Neural cell (in vitro differentiated cells): ENCODE measurements at regions not wholly inside any gene's neighbourhood (a gene's known extent, or its start where the extent isn't known, plus 50 kb on each side); places are given as distances from the start of the nearest gene placed in this dataset.

Experiments used
- H2AFZ ChIP-seq: fragments of 200-600, 300-800 bp; sonication (generic), shearing (Covaris generic); 2 replicates; pipeline ENCODE4 v1.6.0; 2014; ENCODE audit warnings: low read depth, mild to moderate bottlenecking, antibody characterized with exemption, low read length, moderate library complexity
- H3F3A ChIP-seq: fragments of 200-600 bp; shearing (Covaris generic); 2 replicates; pipeline ENCODE4 v1.6.1; 2016; ENCODE audit warnings: mild to moderate bottlenecking, moderate library complexity, mixed read lengths, antibody characterized with exemption, low read length; ENCODE audit not compliant: insufficient read depth, poor library complexity, severe bottlenecking
- H3K27ac ChIP-seq: fragments of 200-600, 300-800 bp; sonication (generic), shearing (Covaris generic); 2 replicates; pipeline ENCODE4 v1.5.1; 2014; ENCODE audit warnings: mild to moderate bottlenecking, low read length, moderate library complexity
- H3K27me3 ChIP-seq: fragments of 300-800, 200-600 bp; sonication (generic), shearing (Covaris generic); 2 replicates; pipeline ENCODE4 v1.6.0; 2014; ENCODE audit warnings: mild to moderate bottlenecking, low read depth, low read length, moderate library complexity; ENCODE audit not compliant: insufficient read depth
- H3K36me3 ChIP-seq: fragments of 300-800, 200-600 bp; sonication (generic), shearing (Covaris generic); 2 replicates; pipeline ENCODE4 v1.5.1; 2014; ENCODE audit warnings: mild to moderate bottlenecking, antibody characterized with exemption, low read length, moderate library complexity; ENCODE audit not compliant: insufficient read depth
- H3K4me2 ChIP-seq: fragments of 300-800, 200-600 bp; sonication (generic), shearing (Covaris generic); 2 replicates; pipeline ENCODE4 v1.6.0; 2014; ENCODE audit warnings: mild to moderate bottlenecking, low read length
- H3K4me3 ChIP-seq: fragments of 300-800, 200-600 bp; sonication (generic), shearing (Covaris generic); 2 replicates; pipeline ENCODE4 v1.5.1; 2014; ENCODE audit warnings: mild to moderate bottlenecking, low read length, moderate library complexity
- H3K79me2 ChIP-seq: fragments of 200-600 bp; shearing (Covaris generic); replicated peaks from 2 replicates; pipeline ENCODE4 v1.6.0; 2014; ENCODE audit warnings: mild to moderate bottlenecking, low read length, moderate library complexity; ENCODE audit not compliant: insufficient read depth
- H3K9ac ChIP-seq: fragments of 300-800, 200-600 bp; sonication (generic), shearing (Covaris generic); 2 replicates; pipeline ENCODE4 v1.6.1; 2016; ENCODE audit warnings: mild to moderate bottlenecking, low read length, mixed read lengths
- H3K9me2 ChIP-seq: fragments of 200-600 bp; shearing (Covaris generic); 2 replicates; pipeline ENCODE4 v1.6.1; 2016; ENCODE audit warnings: mild to moderate bottlenecking, low read length, mixed read lengths; ENCODE audit not compliant: insufficient read depth
- H3K9me3 ChIP-seq: fragments of 200-600, 300-800 bp; sonication (generic), shearing (Covaris generic); 2 replicates; pipeline ENCODE4 v1.6.1; 2016; ENCODE audit warnings: mild to moderate bottlenecking, mixed run types, low read length, moderate library complexity, mixed read lengths
- H4K20me1 ChIP-seq: fragments of 200-600 bp; shearing (Covaris generic); 2 replicates; pipeline ENCODE4 v1.6.1; 2016; ENCODE audit warnings: mild to moderate bottlenecking, mixed run types; ENCODE audit not compliant: insufficient read depth
- CTCF ChIP-seq: fragments of 450-650 bp; IDR thresholded peaks from 2 replicates; pipeline ENCODE4 v1.5.1; 2014; ENCODE audit warnings: antibody characterized with exemption, mild to moderate bottlenecking, moderate library complexity; ENCODE audit not compliant: poor library complexity, severe bottlenecking
- EP300 ChIP-seq: fragments of 450-650 bp; conservative IDR thresholded peaks from 2 replicates; pipeline ENCODE4 v1.6.1; 2014; ENCODE audit warnings: antibody characterized with exemption, mild to moderate bottlenecking, moderate library complexity; ENCODE audit not compliant: poor library complexity, severe bottlenecking
- EZH2 ChIP-seq: fragments of 200-600, 300-800 bp; shearing (Covaris generic), sonication (generic); IDR thresholded peaks from 2 replicates; pipeline ENCODE4 v1.6.1; 2014; ENCODE audit warnings: antibody characterized with exemption, low read length, borderline replicate concordance, mild to moderate bottlenecking; ENCODE audit not compliant: insufficient read depth, poor library complexity, severe bottlenecking
- MXI1 ChIP-seq: fragments of 450-650 bp; conservative IDR thresholded peaks from 2 replicates; pipeline ENCODE4 v1.6.1; 2014; ENCODE audit warnings: antibody characterized with exemption, mild to moderate bottlenecking; ENCODE audit not compliant: poor library complexity, severe bottlenecking
- POLR2AphosphoS5 ChIP-seq: IDR thresholded peaks from 2 replicates; pipeline ENCODE4 v1.6.1; 2012
- RAD21 ChIP-seq: fragments of 450-650 bp; conservative IDR thresholded peaks from 2 replicates; pipeline ENCODE4 v1.6.1; 2014; ENCODE audit warnings: antibody characterized with exemption, mild to moderate bottlenecking, moderate library complexity
- REST ChIP-seq: IDR thresholded peaks from 2 replicates; pipeline ENCODE4 v1.6.1; 2012; ENCODE audit warnings: borderline replicate concordance
- SMC3 ChIP-seq: fragments of 450-650 bp; conservative IDR thresholded peaks from 2 replicates; pipeline ENCODE4 v1.6.1; 2014; ENCODE audit warnings: antibody characterized with exemption, mild to moderate bottlenecking, moderate library complexity; ENCODE audit not compliant: poor library complexity
- TAF1 ChIP-seq: IDR thresholded peaks from 2 replicates; pipeline ENCODE4 v1.6.1; 2012; ENCODE audit warnings: low read depth

GRCh38 chr14:73784988-73785313 is 66.7 kb upstream of the PTGR2 start:
- peaks cover 3% of the 10 kb centered on the region for H3F3A ChIP-seq
- no peaks in the 10 kb centered on the region for H3K9me2 ChIP-seq
- H2AFZ ChIP-seq = no peak overlapping the region
- no peaks in the 10 kb centered on the region for H3K36me3 ChIP-seq
- no peak overlapping the region for H3K4me2 ChIP-seq
- H3K79me2 ChIP-seq = no peaks in the 10 kb centered on the region
- H3K27me3 ChIP-seq = peaks cover 28% of the 10 kb centered on the region
- TF ChIP-seq TAF1 = no peak
- no peak for TF ChIP-seq EP300
- no peak for TF ChIP-seq EZH2
- TF ChIP-seq POLR2AphosphoS5 = no peak
- no peak for TF ChIP-seq MXI1
- TF ChIP-seq SMC3 = no peak
- TF ChIP-seq RAD21 = no peak
- TF ChIP-seq REST = no peak
- TF ChIP-seq CTCF = no peak
- H3K27ac ChIP-seq = no peak overlapping the region
- H3K9me3 ChIP-seq = no peaks in the 10 kb centered on the region
- H3K4me3 ChIP-seq = no peak overlapping the region
- H4K20me1 ChIP-seq = no peaks in the 10 kb centered on the region
- no peak overlapping the region for H3K9ac ChIP-seq

DNA sequence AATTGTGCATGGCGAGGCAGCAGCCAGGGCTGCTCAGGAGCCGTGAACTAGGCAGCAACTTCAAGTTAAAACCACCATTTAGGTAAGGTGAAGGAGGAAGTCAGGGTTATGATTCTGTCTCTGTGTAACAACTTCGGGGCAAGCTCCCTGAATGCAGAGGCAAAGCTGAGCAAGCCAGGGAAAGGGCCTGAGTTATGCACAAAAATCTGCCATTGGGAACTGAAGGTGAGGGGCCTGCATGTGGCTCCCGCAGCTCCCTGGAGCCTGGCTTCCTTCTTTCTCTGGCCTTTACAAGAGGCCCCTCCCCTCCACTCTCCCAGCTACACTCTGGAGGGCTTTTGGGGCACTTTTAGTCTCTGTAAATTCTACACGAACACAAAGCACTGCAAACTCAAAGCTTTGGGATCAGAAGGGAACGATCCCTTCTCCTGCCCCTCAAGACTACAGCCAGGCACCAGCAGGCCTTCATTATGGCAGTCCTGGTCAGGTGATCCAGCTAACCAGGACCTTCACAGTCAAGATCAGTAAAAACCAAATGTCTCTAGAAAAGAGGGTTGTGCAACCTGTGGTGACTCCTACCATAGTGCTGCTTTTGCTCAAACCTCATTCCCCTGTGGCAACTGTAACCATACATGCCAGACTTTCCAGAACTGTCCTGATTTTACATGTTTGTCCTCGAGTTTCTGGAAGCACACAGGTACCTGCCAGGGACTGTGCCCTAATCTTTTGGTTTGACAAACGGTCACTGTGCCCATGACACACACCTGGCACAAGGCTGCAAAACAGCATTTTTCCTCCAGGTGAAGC is 67.2 kb upstream of the PTGR2 start:
- no peaks in the 10 kb centered on the region for H3K36me3 ChIP-seq
- H2AFZ ChIP-seq = no peak overlapping the region
- no peak overlapping the region for H3K27ac ChIP-seq

More for the DNA sequence above, 67.2 kb upstream of the PTGR2 start:
- no peaks in the 10 kb centered on the region for H3K79me2 ChIP-seq
- H3K9me2 ChIP-seq = no peaks in the 10 kb centered on the region
- H3K9ac ChIP-seq = no peak overlapping the region
- H3K9me3 ChIP-seq = no peaks in the 10 kb centered on the region
- no peak overlapping the region for H3K4me3 ChIP-seq
- peaks cover 28% of the 10 kb centered on the region for H3K27me3 ChIP-seq
- H3F3A ChIP-seq = peaks cover 3% of the 10 kb centered on the region
- no peaks in the 10 kb centered on the region for H4K20me1 ChIP-seq
- no peak overlapping the region for H3K4me2 ChIP-seq
- TF ChIP-seq EZH2 (no peak), MXI1 (no peak), CTCF (no peak), POLR2AphosphoS5 (no peak), REST (no peak), RAD21 (no peak), EP300 (no peak), TAF1 (no peak), SMC3 (no peak)
